ENCODE measurements at regions not wholly inside any gene's neighbourhood (a gene's known extent, or its start where the extent isn't known, plus 50 kb on each side); places are given as distances from the start of the nearest gene placed in this dataset.

DNA sequence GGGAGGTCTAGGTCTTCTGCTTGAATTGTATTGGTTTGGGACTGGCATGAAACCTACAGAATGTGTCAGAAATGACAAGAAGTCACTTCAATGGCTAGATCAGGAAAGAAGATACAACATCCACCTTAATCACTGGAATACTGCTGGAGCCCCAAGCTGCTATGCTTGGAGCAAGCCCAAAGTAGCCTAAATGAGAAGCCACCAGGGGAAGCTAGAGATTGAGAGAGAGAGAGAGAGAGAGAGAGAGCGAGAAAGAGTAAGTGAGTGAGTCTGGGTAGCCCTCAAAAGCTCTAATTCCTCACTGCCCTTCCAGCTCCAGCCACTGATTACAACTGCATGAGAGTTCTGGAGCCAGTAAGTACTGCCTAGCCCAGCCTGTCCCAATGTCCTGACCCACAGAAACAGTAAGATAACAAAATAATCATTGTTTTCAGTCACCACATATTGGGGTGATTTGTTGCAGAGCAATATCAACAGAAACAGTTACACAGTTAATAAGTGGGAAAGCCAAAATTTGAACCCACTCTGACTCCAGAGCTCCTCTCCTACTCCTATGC is 529.2 kb upstream of the GOLIM4 start:
- no peak overlapping the region for H3K27ac Mint-ChIP-seq (ENCODE audit: unreplicated experiment)
- no peak for FAIRE-seq
- H3K79me2 ChIP-seq (ENCODE audit: insufficient read depth, low read length): no peaks in the 10 kb centered on the region

DNA sequence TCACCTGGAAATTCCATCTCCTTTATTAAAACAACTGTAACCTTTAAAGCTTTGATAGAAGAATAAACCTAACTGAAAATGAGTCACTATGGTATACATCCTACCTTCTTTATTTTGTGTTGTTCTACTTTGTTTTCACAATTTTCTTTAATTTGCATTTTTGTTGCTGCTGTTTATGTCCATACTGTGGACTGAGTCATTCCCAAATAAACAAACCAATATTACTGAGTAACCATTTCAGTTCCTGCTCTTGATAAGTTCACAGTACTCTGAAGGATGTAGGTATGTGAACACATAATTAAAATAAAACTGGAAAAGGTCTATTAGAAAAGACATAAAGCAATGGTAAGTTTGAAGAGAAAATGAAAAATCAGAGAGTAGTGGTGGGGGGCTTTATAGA is 528.5 kb upstream of the GOLIM4 start:
- Histone ChIP-seq H3K27ac (ENCODE audit: low read depth, low read length) (no peak overlapping the region), H4K20me1 (ENCODE audit: insufficient read depth, low read length) (no peaks in the 10 kb centered on the region), H2AFZ (ENCODE audit: low read depth, low read length) (no peak overlapping the region), H3K79me2 (ENCODE audit: insufficient read depth, low read length) (no peaks in the 10 kb centered on the region), H3K9me3 (ENCODE audit: insufficient read depth, low read depth, low read length) (no peaks in the 10 kb centered on the region), H3K4me1 (ENCODE audit: insufficient read depth, low read length) (no peaks in the 10 kb centered on the region), H3K36me3 (ENCODE audit: insufficient read depth, low read length) (no peaks in the 10 kb centered on the region), H3K4me2 (ENCODE audit: low read length) (no peak overlapping the region), H3K4me3 (ENCODE audit: insufficient read depth, low read depth, low read length) (no peak overlapping the region), H3K9ac (ENCODE audit: low read length) (no peak overlapping the region), H3K27me3 (ENCODE audit: insufficient read depth, low read length) (no peaks in the 10 kb centered on the region)
- H3K4me3 Mint-ChIP-seq (ENCODE audit: unreplicated experiment): no peak overlapping the region
- TF ChIP-seq EZH2 (IDR thresholded peaks at IDR 0.05; ENCODE audit: insufficient read depth, low read length): no peak
- TF ChIP-seq, protein P1, sequence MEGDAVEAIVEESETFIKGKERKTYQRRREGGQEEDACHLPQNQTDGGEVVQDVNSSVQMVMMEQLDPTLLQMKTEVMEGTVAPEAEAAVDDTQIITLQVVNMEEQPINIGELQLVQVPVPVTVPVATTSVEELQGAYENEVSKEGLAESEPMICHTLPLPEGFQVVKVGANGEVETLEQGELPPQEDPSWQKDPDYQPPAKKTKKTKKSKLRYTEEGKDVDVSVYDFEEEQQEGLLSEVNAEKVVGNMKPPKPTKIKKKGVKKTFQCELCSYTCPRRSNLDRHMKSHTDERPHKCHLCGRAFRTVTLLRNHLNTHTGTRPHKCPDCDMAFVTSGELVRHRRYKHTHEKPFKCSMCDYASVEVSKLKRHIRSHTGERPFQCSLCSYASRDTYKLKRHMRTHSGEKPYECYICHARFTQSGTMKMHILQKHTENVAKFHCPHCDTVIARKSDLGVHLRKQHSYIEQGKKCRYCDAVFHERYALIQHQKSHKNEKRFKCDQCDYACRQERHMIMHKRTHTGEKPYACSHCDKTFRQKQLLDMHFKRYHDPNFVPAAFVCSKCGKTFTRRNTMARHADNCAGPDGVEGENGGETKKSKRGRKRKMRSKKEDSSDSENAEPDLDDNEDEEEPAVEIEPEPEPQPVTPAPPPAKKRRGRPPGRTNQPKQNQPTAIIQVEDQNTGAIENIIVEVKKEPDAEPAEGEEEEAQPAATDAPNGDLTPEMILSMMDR (IDR thresholded peaks at IDR 0.05; ENCODE audit: insufficient read depth, low read depth, low read length): no peak
- DNase-seq (ENCODE audit: low read depth) (no peak), FAIRE-seq (no peak)
- H3K9me3 Mint-ChIP-seq (ENCODE audit: unreplicated experiment): no peaks in the 10 kb centered on the region
- H3K27me3 Mint-ChIP-seq (ENCODE audit: low read depth, unreplicated experiment): no peaks in the 10 kb centered on the region
- no peak overlapping the region for H3K27ac Mint-ChIP-seq (ENCODE audit: unreplicated experiment)
- no peaks in the 10 kb centered on the region for H3K36me3 Mint-ChIP-seq (ENCODE audit: low read depth, unreplicated experiment)
- H3K4me1 Mint-ChIP-seq (ENCODE audit: low read depth, unreplicated experiment): peaks cover 1% of the 10 kb centered on the region

More for the DNA sequence above, 529.2 kb upstream of the GOLIM4 start:
- Histone ChIP-seq H3K9me3 (ENCODE audit: insufficient read depth, low read depth, low read length) (no peaks in the 10 kb centered on the region), H3K9ac (ENCODE audit: low read length) (no peak overlapping the region), H2AFZ (ENCODE audit: low read depth, low read length) (no peak overlapping the region), H3K27me3 (ENCODE audit: insufficient read depth, low read length) (no peaks in the 10 kb centered on the region), H4K20me1 (ENCODE audit: insufficient read depth, low read length) (no peaks in the 10 kb centered on the region), H3K27ac (ENCODE audit: low read depth, low read length) (no peak overlapping the region), H3K4me3 (ENCODE audit: insufficient read depth, low read depth, low read length) (no peak overlapping the region), H3K4me2 (ENCODE audit: low read length) (no peak overlapping the region), H3K36me3 (ENCODE audit: insufficient read depth, low read length) (no peaks in the 10 kb centered on the region), H3K4me1 (ENCODE audit: insufficient read depth, low read length) (no peaks in the 10 kb centered on the region)
- Mint-ChIP-seq H3K27me3 (ENCODE audit: low read depth, unreplicated experiment) (no peaks in the 10 kb centered on the region), H3K9me3 (ENCODE audit: unreplicated experiment) (no peaks in the 10 kb centered on the region), H3K4me3 (ENCODE audit: unreplicated experiment) (no peak overlapping the region), H3K4me1 (ENCODE audit: low read depth, unreplicated experiment) (no peaks in the 10 kb centered on the region), H3K36me3 (ENCODE audit: low read depth, unreplicated experiment) (no peaks in the 10 kb centered on the region)
- TF ChIP-seq, protein P1 (IDR thresholded peaks at IDR 0.05; ENCODE audit: insufficient read depth, low read depth, low read length): no peak
- no peak for TF ChIP-seq EZH2 (IDR thresholded peaks at IDR 0.05; ENCODE audit: insufficient read depth, low read length)
- DNase-seq (ENCODE audit: low read depth): no peak

DNA sequence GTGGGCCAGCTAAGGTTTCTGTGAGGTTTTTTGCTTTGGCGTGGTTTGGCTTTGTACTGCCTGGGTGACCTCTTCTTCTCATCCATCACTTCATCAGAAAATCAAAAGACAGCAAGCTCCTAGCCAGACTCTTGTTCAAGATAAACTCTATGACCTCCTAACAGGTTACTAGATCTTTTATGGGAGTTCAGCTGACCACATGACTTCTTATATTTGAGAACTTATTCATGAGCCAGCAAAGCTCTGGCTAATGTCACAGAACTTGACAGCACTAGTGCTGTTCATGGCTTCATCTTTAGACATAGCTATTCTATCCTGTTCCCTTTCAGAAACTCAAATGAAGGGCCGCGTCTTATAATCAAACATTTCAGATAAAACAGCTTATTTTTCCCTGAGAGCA is 527.1 kb upstream of the GOLIM4 start:
- Mint-ChIP-seq H3K36me3 (ENCODE audit: low read depth, unreplicated experiment) (no peaks in the 10 kb centered on the region), H3K4me1 (ENCODE audit: low read depth, unreplicated experiment) (peaks cover 2% of the 10 kb centered on the region), H3K4me3 (ENCODE audit: unreplicated experiment) (no peak overlapping the region), H3K27me3 (ENCODE audit: low read depth, unreplicated experiment) (no peaks in the 10 kb centered on the region), H3K9me3 (ENCODE audit: unreplicated experiment) (no peaks in the 10 kb centered on the region), H3K27ac (ENCODE audit: unreplicated experiment) (no peak overlapping the region)
- Histone ChIP-seq H3K79me2 (ENCODE audit: insufficient read depth, low read length) (no peaks in the 10 kb centered on the region), H3K9ac (ENCODE audit: low read length) (no peak overlapping the region), H4K20me1 (ENCODE audit: insufficient read depth, low read length) (no peaks in the 10 kb centered on the region), H3K27me3 (ENCODE audit: insufficient read depth, low read length) (no peaks in the 10 kb centered on the region), H3K4me3 (ENCODE audit: insufficient read depth, low read depth, low read length) (no peak overlapping the region), H2AFZ (ENCODE audit: low read depth, low read length) (no peak overlapping the region), H3K27ac (ENCODE audit: low read depth, low read length) (no peak overlapping the region), H3K4me1 (ENCODE audit: insufficient read depth, low read length) (no peaks in the 10 kb centered on the region), H3K4me2 (ENCODE audit: low read length) (no peak overlapping the region), H3K9me3 (ENCODE audit: insufficient read depth, low read depth, low read length) (no peaks in the 10 kb centered on the region), H3K36me3 (ENCODE audit: insufficient read depth, low read length) (no peaks in the 10 kb centered on the region)
- DNase-seq (ENCODE audit: low read depth): no peak
- no peak for FAIRE-seq
- TF ChIP-seq EZH2 (IDR thresholded peaks at IDR 0.05; ENCODE audit: insufficient read depth, low read length): no peak
- TF ChIP-seq, protein P1 (IDR thresholded peaks at IDR 0.05; ENCODE audit: insufficient read depth, low read depth, low read length): no peak
